ENCODE measurements at regions not wholly inside any gene's neighbourhood (a gene's known extent, or its start where the extent isn't known, plus 50 kb on each side); places are given as distances from the start of the nearest gene placed in this dataset.

DNA sequence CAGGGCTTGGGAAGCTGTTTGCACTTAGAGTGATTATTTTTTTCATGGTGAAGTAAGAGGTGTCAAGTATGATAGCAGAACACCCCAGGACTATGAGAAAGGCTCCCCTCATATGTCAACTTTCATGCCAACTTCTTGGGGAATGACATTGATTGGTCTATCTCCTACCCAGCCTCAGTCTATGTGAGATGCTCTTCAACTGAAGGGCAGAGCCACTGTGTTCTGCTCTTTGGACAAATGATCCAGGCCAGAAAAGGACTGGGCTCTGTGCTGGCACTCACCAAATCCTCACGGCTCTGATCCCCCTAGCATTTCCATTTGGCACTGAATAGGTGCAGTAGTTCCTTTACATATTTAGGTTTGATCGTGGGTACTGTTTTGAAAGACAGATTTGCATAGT lies 151.1 kb downstream of the DMRT2 start:
- TF ChIP-seq, protein P1, sequence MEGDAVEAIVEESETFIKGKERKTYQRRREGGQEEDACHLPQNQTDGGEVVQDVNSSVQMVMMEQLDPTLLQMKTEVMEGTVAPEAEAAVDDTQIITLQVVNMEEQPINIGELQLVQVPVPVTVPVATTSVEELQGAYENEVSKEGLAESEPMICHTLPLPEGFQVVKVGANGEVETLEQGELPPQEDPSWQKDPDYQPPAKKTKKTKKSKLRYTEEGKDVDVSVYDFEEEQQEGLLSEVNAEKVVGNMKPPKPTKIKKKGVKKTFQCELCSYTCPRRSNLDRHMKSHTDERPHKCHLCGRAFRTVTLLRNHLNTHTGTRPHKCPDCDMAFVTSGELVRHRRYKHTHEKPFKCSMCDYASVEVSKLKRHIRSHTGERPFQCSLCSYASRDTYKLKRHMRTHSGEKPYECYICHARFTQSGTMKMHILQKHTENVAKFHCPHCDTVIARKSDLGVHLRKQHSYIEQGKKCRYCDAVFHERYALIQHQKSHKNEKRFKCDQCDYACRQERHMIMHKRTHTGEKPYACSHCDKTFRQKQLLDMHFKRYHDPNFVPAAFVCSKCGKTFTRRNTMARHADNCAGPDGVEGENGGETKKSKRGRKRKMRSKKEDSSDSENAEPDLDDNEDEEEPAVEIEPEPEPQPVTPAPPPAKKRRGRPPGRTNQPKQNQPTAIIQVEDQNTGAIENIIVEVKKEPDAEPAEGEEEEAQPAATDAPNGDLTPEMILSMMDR (IDR thresholded peaks at IDR 0.05): no peak
- TF ChIP-seq POLR2A (IDR thresholded peaks at IDR 0.05): no peak

All from testis (tissue), 2 donors.